Upper lobe of left lung (tissue), 4 donors: ENCODE measurements at regions not wholly inside any gene's neighbourhood (a gene's known extent, or its start where the extent isn't known, plus 50 kb on each side); places are given as distances from the start of the nearest gene placed in this dataset.

Source experiments
- CTCF ChIP-seq, 6 experiments: fragments of 450-650 bp in 4 of 6; fragments of 200-600 bp in 2 of 6; sonication (generic) in 2 of 6; IDR thresholded peaks; one replicate each; pipeline ENCODE4 v1.5.1; 2016 to 2019; ENCODE audit warnings: antibody characterized with exemption in 6 of 6
- EP300 ChIP-seq, 4 donors: sonication (generic); formaldehyde crosslinking; IDR thresholded peaks; one replicate each; pipeline ENCODE4 v1.5.1; 2017; ENCODE audit warnings: antibody characterized with exemption in 4 of 4, control low read depth in 2 of 4
- POLR2A ChIP-seq, 4 donors: fragments of 450-650 bp; IDR thresholded peaks; one replicate each; pipeline ENCODE4 v1.5.1; 2016 to 2017; ENCODE audit warnings: antibody characterized with exemption in 4 of 4, mild to moderate bottlenecking in 2 of 4

DNA sequence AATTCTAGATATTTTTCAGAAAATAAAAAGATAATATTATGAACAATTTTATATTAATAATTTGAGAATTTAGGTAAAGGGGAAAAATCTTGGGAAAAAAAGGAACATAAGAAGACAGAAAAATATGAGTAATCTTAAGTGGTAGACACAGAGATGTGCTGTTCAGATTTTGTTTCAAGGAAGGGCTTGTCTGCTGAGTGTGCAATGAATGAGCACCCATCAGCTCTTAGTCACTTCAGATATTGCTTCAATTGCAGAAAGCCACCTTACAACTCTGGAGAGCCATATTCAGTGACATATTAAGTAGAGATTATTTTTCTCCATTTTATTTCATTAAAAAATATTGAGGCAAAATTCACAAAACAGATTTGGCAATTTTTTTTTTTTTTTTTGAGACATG is 282.0 kb upstream of the CHST9 start:
- no peak for TF ChIP-seq CTCF (IDR thresholded peaks at IDR 0.05)
- no peak for TF ChIP-seq EP300 (IDR thresholded peaks at IDR 0.05)
- TF ChIP-seq POLR2A (IDR thresholded peaks at IDR 0.05), result no peak
